ENCODE measurements at regions not wholly inside any gene's neighbourhood (a gene's known extent, or its start where the extent isn't known, plus 50 kb on each side); places are given as distances from the start of the nearest gene placed in this dataset.
"Not testable (repeated sequence)": the region's sequence is repeated elsewhere in the genome, so short reads cannot be mapped to it uniquely, and the experiment has no call there.

DNA sequence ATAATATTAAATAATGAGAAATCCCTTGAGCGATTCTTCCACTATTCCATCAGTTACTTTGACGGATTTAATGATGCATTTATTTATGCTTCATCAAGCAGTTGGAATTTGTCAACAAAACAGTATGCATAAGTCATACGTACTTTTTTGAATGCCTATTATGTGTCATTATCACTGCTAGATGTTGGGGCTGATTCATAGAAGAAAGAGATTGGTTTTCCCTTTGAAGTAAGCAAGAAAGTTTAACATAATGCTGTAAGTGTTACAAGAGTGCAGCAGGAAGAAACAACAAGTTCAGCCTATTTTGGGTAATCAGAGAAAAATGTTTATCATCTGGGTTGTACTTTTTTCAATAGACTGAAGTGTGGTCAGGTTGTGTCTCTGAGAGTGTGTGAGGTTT lies 121.2 kb upstream of the RANBP3L start:
- Histone ChIP-seq H3K27me3 (ENCODE audit: control insufficient read depth, insufficient read depth, low read length) (peaks cover 8% of the 10 kb centered on the region; the same call in 1 of the 2 replicates), H3K4me3 (ENCODE audit: low read length) (no peak overlapping the region), H3K36me3 (ENCODE audit: control insufficient read depth, insufficient read depth, low read length) (no peaks in the 10 kb centered on the region), H3K9me3 (ENCODE audit: control insufficient read depth, insufficient read depth, low read length) (no peaks in the 10 kb centered on the region), H3K4me1 (ENCODE audit: control insufficient read depth, insufficient read depth, low read length) (no peaks in the 10 kb centered on the region), H3K27ac (ENCODE audit: low read length) (no peak overlapping the region)
- no peak for DNase-seq (ENCODE audit: low read depth, low spot score)
- no CpG with 5 or more reads among the region's 3 CpGs for WGBS (ENCODE audit: insufficient coverage, insufficient read length)

DNA sequence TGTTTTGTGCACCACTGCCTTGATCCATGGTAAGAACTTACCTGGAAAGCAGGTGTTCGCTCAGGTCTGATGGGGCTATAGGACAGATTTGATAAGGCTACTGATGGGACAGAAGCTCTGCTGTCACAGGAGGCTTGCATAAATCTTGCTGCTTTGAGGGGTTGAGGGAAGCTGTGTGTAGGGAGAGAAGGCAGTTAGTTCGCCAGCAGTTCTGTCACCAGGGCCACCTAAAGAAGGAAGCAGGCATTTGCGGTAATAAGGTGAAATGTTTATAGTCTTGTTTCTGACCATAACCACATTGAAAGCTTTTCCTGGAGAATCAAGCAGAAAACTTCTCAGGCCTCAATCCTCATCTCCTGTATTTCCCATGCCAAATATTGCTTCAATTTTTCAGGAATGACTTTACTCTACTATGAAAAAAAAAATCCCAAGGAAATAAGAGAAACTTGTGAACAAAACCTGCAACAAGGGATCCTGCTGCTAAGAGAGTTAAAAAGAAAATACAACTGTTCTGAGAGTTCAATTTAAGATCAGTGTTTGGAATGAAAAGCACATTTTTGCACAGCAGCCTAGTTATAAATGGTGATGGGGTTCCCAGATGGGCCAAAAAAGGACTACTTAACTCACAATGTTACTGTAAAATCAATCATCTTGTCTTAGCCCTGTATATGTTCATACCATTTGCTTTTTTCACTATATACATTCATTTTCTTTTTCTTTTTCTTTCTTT lies 122.0 kb upstream of the RANBP3L start:
- H3K4me3 ChIP-seq (ENCODE audit: low read length), result no peak overlapping the region
- H3K27me3 ChIP-seq (ENCODE audit: control insufficient read depth, insufficient read depth, low read length), result peaks cover 6% of the 10 kb centered on the region; the same call in 1 of the 2 replicates
- H3K36me3 ChIP-seq (ENCODE audit: control insufficient read depth, insufficient read depth, low read length), result no peaks in the 10 kb centered on the region
- DNase-seq (ENCODE audit: low read depth, low spot score), result no peak
- no peaks in the 10 kb centered on the region for H3K9me3 ChIP-seq (ENCODE audit: control insufficient read depth, insufficient read depth, low read length)
- H3K4me1 ChIP-seq (ENCODE audit: control insufficient read depth, insufficient read depth, low read length), result no peaks in the 10 kb centered on the region
- WGBS (ENCODE audit: insufficient coverage, insufficient read length), result no CpG with 5 or more reads among the region's 3 CpGs
- no peak overlapping the region for H3K27ac ChIP-seq (ENCODE audit: low read length)

DNA sequence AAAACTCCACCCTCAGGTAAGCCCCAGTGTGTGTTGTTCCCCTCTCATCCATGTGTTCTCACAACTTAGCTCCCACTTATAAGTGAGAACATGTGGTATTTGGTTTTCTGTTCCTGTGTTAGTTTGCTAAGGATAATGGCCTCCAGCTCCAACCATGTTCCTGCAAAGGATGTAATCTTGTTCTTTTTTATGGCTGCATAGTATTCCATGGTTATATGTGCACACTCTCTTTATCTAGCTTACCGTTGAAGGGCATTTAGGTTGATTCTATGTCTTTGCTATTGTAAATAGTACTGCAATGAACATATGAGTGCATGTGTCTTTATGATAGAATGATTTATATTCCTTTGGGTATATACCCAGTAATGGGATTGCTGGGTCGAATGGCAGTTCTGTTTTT lies 124.4 kb upstream of the RANBP3L start:
- no CpG with 5 or more reads among the region's 2 CpGs for WGBS (ENCODE audit: insufficient coverage, insufficient read length)
- not testable (repeated sequence) for H3K27me3 ChIP-seq (ENCODE audit: control insufficient read depth, insufficient read depth, low read length); H3K27ac ChIP-seq (ENCODE audit: low read length); DNase-seq (ENCODE audit: low read depth, low spot score); H3K36me3 ChIP-seq (ENCODE audit: control insufficient read depth, insufficient read depth, low read length); H3K9me3 ChIP-seq (ENCODE audit: control insufficient read depth, insufficient read depth, low read length); H3K4me1 ChIP-seq (ENCODE audit: control insufficient read depth, insufficient read depth, low read length); H3K4me3 ChIP-seq (ENCODE audit: low read length)

DNA sequence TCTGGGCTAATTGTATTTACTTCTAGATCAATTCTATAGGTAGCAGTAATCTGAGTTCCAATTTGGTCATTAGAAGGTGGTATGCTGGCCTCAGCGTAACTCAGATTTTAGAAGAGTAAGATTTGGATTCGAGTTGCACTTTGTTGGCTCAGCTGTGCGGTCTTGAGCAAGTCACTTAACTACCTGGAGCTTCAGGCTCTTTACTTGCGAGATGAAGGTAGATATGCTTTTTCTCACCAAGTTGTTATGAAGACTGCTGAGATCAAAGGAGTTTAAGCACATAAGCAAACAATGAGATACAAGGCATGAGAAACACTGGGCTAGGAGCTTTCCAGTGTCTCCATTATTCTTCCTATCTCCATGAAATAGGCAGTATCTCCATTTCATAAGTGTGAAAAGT lies 133.8 kb upstream of the RANBP3L start:
- WGBS (ENCODE audit: insufficient coverage, insufficient read length), result no CpG with 5 or more reads among the region's 4 CpGs
- H3K36me3 ChIP-seq (ENCODE audit: control insufficient read depth, insufficient read depth, low read length), result no peaks in the 10 kb centered on the region
- H3K27me3 ChIP-seq (ENCODE audit: control insufficient read depth, insufficient read depth, low read length), result no peaks in the 10 kb centered on the region

DNA sequence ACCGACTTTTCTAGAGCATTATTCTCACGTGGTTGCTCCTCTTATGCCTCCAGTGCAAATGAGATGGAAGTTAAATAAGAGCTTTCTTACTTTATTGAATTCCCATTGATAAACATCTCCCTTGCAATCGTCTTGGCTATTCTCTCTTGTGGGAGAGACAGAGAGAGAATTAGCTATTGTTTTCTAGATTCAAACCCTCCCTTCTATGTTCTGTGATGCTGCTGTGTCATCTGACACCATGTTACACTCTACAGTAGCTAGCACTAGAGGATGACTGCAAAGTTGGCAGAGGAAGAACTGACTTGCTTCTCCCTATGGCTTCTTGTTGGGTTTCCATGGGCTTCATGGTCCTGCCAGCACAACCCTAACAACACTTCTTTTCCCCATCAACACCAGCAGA lies 134.6 kb upstream of the RANBP3L start:
- DNase-seq (ENCODE audit: low read depth, low spot score), result no peak
- no peaks in the 10 kb centered on the region for H3K4me1 ChIP-seq (ENCODE audit: control insufficient read depth, insufficient read depth, low read length)
- no CpG with 5 or more reads among the region's 3 CpGs for WGBS (ENCODE audit: insufficient coverage, insufficient read length)
- H3K4me3 ChIP-seq (ENCODE audit: low read length), result no peak overlapping the region
- no peaks in the 10 kb centered on the region for H3K36me3 ChIP-seq (ENCODE audit: control insufficient read depth, insufficient read depth, low read length)
- no peaks in the 10 kb centered on the region for H3K27me3 ChIP-seq (ENCODE audit: control insufficient read depth, insufficient read depth, low read length)
- no peak overlapping the region for H3K27ac ChIP-seq (ENCODE audit: low read length)
- no peaks in the 10 kb centered on the region for H3K9me3 ChIP-seq (ENCODE audit: control insufficient read depth, insufficient read depth, low read length)

More for the DNA sequence above, 133.8 kb upstream of the RANBP3L start:
- no peaks in the 10 kb centered on the region for H3K9me3 ChIP-seq (ENCODE audit: control insufficient read depth, insufficient read depth, low read length)
- H3K4me1 ChIP-seq (ENCODE audit: control insufficient read depth, insufficient read depth, low read length), result no peaks in the 10 kb centered on the region
- no peak for DNase-seq (ENCODE audit: low read depth, low spot score)
- no peak overlapping the region for H3K27ac ChIP-seq (ENCODE audit: low read length)
- H3K4me3 ChIP-seq (ENCODE audit: low read length), result no peak overlapping the region

DNA sequence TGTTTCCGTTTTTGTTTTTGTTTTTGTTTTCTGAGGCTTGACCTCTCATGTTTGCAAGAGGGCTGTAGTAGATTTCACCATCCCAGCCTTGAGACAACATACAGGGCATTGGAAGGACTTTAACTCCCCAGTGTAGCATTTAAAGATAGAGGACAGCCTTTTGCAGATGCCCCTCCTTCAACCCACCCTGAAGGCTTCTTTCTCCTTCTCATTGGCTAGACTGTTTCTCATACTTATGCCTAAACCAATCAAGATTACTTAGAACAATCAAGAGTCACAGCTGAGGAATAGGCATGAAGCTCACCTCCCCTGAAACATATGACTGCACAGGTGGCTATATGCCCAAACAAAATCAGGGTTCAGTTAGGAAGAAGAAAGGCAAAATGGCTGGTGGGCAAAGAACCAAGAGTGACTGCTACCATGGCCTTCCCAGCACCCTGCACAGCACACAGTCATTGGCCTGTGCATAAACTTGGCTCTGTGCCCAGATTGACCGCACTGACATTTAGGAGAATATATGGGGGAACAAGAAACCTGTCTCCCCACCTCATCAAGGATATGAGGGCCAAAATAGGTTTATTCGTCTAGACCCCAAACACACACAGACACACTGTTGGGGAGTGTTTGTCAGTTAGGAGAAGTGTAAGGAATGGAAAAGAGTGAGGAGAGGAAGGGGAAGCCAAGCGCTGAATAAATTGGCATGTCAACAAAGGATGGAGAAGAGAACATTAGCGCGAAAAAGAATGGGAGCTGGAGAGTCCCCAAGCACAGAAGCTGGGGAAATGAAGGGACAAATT lies 137.3 kb upstream of the RANBP3L start:
- no peak for DNase-seq (ENCODE audit: low read depth, low spot score)
- Histone ChIP-seq H3K27me3 (ENCODE audit: control insufficient read depth, insufficient read depth, low read length) (no peaks in the 10 kb centered on the region), H3K4me3 (ENCODE audit: low read length) (no peak overlapping the region), H3K4me1 (ENCODE audit: control insufficient read depth, insufficient read depth, low read length) (no peaks in the 10 kb centered on the region), H3K27ac (ENCODE audit: low read length) (no peak overlapping the region), H3K9me3 (ENCODE audit: control insufficient read depth, insufficient read depth, low read length) (no peaks in the 10 kb centered on the region), H3K36me3 (ENCODE audit: control insufficient read depth, insufficient read depth, low read length) (no peaks in the 10 kb centered on the region)
- no CpG with 5 or more reads among the region's 6 CpGs for WGBS (ENCODE audit: insufficient coverage, insufficient read length)

DNA sequence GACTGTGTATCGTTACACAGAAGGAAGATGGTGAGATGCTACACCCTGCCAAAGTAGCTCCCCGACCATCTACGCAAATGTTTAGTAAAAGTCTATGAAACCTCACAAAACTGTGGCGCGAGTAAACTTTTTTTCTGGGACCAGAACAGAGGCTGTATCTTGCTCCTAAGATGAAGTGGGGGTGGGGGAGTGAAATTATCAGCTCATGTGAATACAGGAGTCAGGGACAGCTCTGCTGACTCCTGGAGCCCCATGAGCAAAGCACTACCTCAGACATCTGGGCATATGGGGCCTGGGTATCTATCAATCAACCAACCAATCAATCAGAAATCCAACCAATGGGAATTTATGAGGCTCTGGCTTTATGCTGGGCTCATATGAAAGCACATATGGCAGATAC lies 138.6 kb upstream of the RANBP3L start:
- Histone ChIP-seq H3K36me3 (ENCODE audit: control insufficient read depth, insufficient read depth, low read length) (no peaks in the 10 kb centered on the region), H3K27me3 (ENCODE audit: control insufficient read depth, insufficient read depth, low read length) (no peaks in the 10 kb centered on the region), H3K4me3 (ENCODE audit: low read length) (no peak overlapping the region), H3K27ac (ENCODE audit: low read length) (no peak overlapping the region), H3K4me1 (ENCODE audit: control insufficient read depth, insufficient read depth, low read length) (no peaks in the 10 kb centered on the region), H3K9me3 (ENCODE audit: control insufficient read depth, insufficient read depth, low read length) (no peaks in the 10 kb centered on the region)
- no CpG with 5 or more reads among the region's 5 CpGs for WGBS (ENCODE audit: insufficient coverage, insufficient read length)
- DNase-seq (ENCODE audit: low read depth, low spot score), result no peak

DNA sequence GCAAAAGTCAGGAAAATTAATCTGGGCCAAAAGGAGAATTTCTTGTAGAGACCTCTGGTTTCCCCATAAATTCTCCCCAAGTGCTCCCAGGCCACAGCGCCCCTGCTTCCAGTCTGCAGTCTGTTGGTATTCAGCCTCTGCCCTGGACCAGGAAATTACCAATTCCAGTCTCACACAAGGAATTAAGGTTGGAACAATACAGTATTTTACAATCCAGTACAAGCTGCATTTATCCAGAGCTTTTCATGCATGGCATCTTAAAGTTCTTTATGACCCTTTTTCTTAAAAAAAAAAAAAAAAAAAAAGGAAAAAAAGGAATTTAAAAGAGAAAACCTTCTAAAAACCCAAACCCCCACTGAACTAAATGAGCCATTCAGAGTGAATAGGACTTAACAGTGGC lies 139.6 kb upstream of the RANBP3L start:
- H3K4me1 ChIP-seq (ENCODE audit: control insufficient read depth, insufficient read depth, low read length), result no peaks in the 10 kb centered on the region
- H3K27me3 ChIP-seq (ENCODE audit: control insufficient read depth, insufficient read depth, low read length), result no peaks in the 10 kb centered on the region
- no peaks in the 10 kb centered on the region for H3K9me3 ChIP-seq (ENCODE audit: control insufficient read depth, insufficient read depth, low read length)
- WGBS (ENCODE audit: insufficient coverage, insufficient read length), result no CpG with 5 or more reads among the region's 1 CpG
- H3K36me3 ChIP-seq (ENCODE audit: control insufficient read depth, insufficient read depth, low read length), result no peaks in the 10 kb centered on the region
- no peak overlapping the region for H3K4me3 ChIP-seq (ENCODE audit: low read length)
- no peak for DNase-seq (ENCODE audit: low read depth, low spot score)
- no peak overlapping the region for H3K27ac ChIP-seq (ENCODE audit: low read length)

DNA sequence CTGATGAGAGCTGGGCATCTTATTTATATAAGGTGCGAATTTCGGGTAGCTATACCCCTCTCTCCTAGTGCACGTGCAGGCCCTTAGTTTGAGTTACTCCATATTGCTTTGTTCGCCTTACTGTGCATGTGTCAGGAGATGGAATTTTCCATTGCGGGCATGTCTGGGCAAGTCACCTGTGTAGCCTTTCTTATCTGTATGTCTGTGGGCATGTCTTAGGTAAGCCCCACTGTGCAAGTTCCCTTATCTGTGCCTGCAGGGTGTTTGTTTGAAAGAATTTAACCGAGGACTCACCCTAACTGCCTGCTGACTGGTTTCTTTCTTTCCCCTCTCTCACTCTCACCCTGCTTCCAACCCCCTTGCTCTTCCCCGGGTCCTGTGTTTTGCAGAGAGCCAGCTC lies 140.7 kb upstream of the RANBP3L start:
- WGBS (ENCODE audit: insufficient coverage, insufficient read length), result no CpG with 5 or more reads among the region's 7 CpGs
- no peak overlapping the region for H3K4me3 ChIP-seq (ENCODE audit: low read length)
- no peak overlapping the region for H3K27ac ChIP-seq (ENCODE audit: low read length)
- no peaks in the 10 kb centered on the region for H3K4me1 ChIP-seq (ENCODE audit: control insufficient read depth, insufficient read depth, low read length)
- DNase-seq (ENCODE audit: low read depth, low spot score), result no peak
- H3K9me3 ChIP-seq (ENCODE audit: control insufficient read depth, insufficient read depth, low read length), result no peaks in the 10 kb centered on the region
- no peaks in the 10 kb centered on the region for H3K27me3 ChIP-seq (ENCODE audit: control insufficient read depth, insufficient read depth, low read length)
- H3K36me3 ChIP-seq (ENCODE audit: control insufficient read depth, insufficient read depth, low read length), result no peaks in the 10 kb centered on the region

DNA sequence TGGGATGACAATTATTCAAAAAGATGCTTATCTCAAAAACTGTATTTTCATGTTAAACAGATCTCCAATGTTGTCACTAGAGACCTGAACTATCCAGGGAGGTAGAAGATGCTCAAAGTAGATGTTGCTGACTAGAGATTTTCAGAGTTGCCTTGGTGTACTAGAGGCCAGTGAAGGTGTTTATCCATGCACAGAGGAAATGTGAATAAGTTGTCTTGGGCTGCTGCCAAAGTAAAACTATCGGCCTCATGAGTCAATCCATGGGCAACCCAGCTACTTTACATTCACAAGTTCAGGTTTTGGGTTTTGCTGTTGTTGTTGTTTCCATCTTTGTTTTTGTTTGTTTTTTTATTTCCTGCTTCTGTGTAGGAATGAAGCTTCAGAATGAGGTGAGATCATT lies 141.1 kb upstream of the RANBP3L start:
- Histone ChIP-seq H3K36me3 (ENCODE audit: control insufficient read depth, insufficient read depth, low read length) (no peaks in the 10 kb centered on the region), H3K27me3 (ENCODE audit: control insufficient read depth, insufficient read depth, low read length) (no peaks in the 10 kb centered on the region), H3K9me3 (ENCODE audit: control insufficient read depth, insufficient read depth, low read length) (no peaks in the 10 kb centered on the region), H3K4me1 (ENCODE audit: control insufficient read depth, insufficient read depth, low read length) (no peaks in the 10 kb centered on the region), H3K27ac (ENCODE audit: low read length) (no peak overlapping the region), H3K4me3 (ENCODE audit: low read length) (no peak overlapping the region)
- no peak for DNase-seq (ENCODE audit: low read depth, low spot score)
- WGBS (ENCODE audit: insufficient coverage, insufficient read length), result no CpG with 5 or more reads among the region's 1 CpG

Measured in iPS DF 6.9 (cell line).